WTC11 (cell line): ENCODE measurements at regions not wholly inside any gene's neighbourhood (a gene's known extent, or its start where the extent isn't known, plus 50 kb on each side); places are given as distances from the start of the nearest gene placed in this dataset.

Experiments
- ATAC-seq: fragments of 200-7000 bp; cut with Tn5 transposase; 2 replicates; pipeline ENCODE4 v1.10.0; 2021; ENCODE audit warnings: mild to moderate bottlenecking, moderate library complexity
- CTCF ChIA-PET: fragments of 300-600 bp; sonication (Branson Sonifier 250); formaldehyde crosslinking; loops from one replicate; lab custom pipeline; 2021; ENCODE audit warnings: antibody characterized with exemption; lab: Charles Lee
- POLR2A ChIA-PET: fragments of 350-600 bp; sonication (Branson Sonifier 250); formaldehyde crosslinking; loops from one replicate; lab custom pipeline; 2021; ENCODE audit warnings: antibody characterized with exemption; lab: Charles Lee
- DNase-seq: peaks from one replicate; pipeline ENCODE4 v3.0.0; 2021; ENCODE audit warnings: low spot score
- H3K27ac Mint-ChIP-seq: 2 replicates; pipeline ENCODE4 v1.8.0; 2021; ENCODE audit warnings: mixed read lengths
- H3K27me3 Mint-ChIP-seq: 2 replicates; pipeline ENCODE4 v1.8.0; 2021; ENCODE audit warnings: low read depth, mild to moderate bottlenecking, moderate library complexity, mixed read lengths
- H3K36me3 Mint-ChIP-seq: 2 replicates; pipeline ENCODE4 v1.8.0; 2021; ENCODE audit warnings: mixed read lengths
- H3K4me1 Mint-ChIP-seq: 2 replicates; pipeline ENCODE4 v1.8.0; 2022; ENCODE audit warnings: mixed read lengths
- H3K4me3 Mint-ChIP-seq: 2 replicates; pipeline ENCODE4 v1.8.0; 2021; ENCODE audit warnings: mild to moderate bottlenecking, moderate library complexity, mixed read lengths
- H3K9me3 Mint-ChIP-seq: 2 replicates; pipeline ENCODE4 v1.8.0; 2021; ENCODE audit warnings: mixed read lengths
- ESRRA ChIP-seq: sonication (generic); formaldehyde crosslinking; IDR thresholded peaks from 2 replicates; pipeline ENCODE4 v1.8.1; 2022; ENCODE audit warnings: mild to moderate bottlenecking, missing genetic modification reagents, borderline replicate concordance
- HMGA2 ChIP-seq: fragments of 250-450 bp; sonication (Bioruptor Pico); IDR thresholded peaks from 2 replicates; pipeline ENCODE4 v1.4.0; 2021; ENCODE audit warnings: mild to moderate bottlenecking, moderate library complexity
- HMGXB4 ChIP-seq: sonication (generic); formaldehyde crosslinking; IDR thresholded peaks from 2 replicates; pipeline ENCODE4 v1.8.1; 2023; ENCODE audit warnings: mild to moderate bottlenecking, moderate library complexity, missing genetic modification reagents
- IRF1 ChIP-seq: sonication (generic); formaldehyde crosslinking; IDR thresholded peaks from 2 replicates; pipeline ENCODE4 v1.8.0; 2023; ENCODE audit warnings: missing genetic modification reagents
- JUN ChIP-seq: sonication (generic); formaldehyde crosslinking; IDR thresholded peaks from 2 replicates; pipeline ENCODE4 v1.8.0; 2023; ENCODE audit warnings: mild to moderate bottlenecking, missing genetic modification reagents
- KAT7 ChIP-seq: sonication (generic); formaldehyde crosslinking; IDR thresholded peaks from 2 replicates; pipeline ENCODE4 v1.8.1; 2023; ENCODE audit warnings: missing genetic modification reagents, mild to moderate bottlenecking, borderline replicate concordance
- NFYB ChIP-seq: sonication (generic); formaldehyde crosslinking; conservative IDR thresholded peaks from 2 replicates; pipeline ENCODE4 v1.8.0; 2022; ENCODE audit warnings: low read depth, missing genetic modification reagents
- PRDM15 ChIP-seq: sonication (generic); formaldehyde crosslinking; IDR thresholded peaks from 2 replicates; pipeline ENCODE4 v1.8.0; 2022; ENCODE audit warnings: missing genetic modification reagents
- ZBTB21 ChIP-seq: sonication (generic); formaldehyde crosslinking; IDR thresholded peaks from 2 replicates; pipeline ENCODE4 v1.8.1; 2023; ENCODE audit warnings: mild to moderate bottlenecking, missing genetic modification reagents, borderline replicate concordance
- ZNF219 ChIP-seq: sonication (generic); formaldehyde crosslinking; IDR thresholded peaks from 2 replicates; pipeline ENCODE4 v1.8.0; 2023; ENCODE audit warnings: missing genetic modification reagents, mild to moderate bottlenecking, borderline replicate concordance
- TF ChIP-seq, protein P1 (sequence below): fragments of 250-450 bp; sonication (Bioruptor Pico); IDR thresholded peaks from 2 replicates; pipeline ENCODE4 v1.9.0; 2021; ENCODE audit warnings: moderate library complexity, mild to moderate bottlenecking, inconsistent platforms, borderline replicate concordance
- TF ChIP-seq, protein P2 (sequence below): sonication (generic); formaldehyde crosslinking; IDR thresholded peaks from 2 replicates; pipeline ENCODE4 v1.8.0; 2023; ENCODE audit warnings: mild to moderate bottlenecking, missing genetic modification reagents
- TF ChIP-seq, protein P3 (sequence below): sonication (generic); formaldehyde crosslinking; IDR thresholded peaks from 2 replicates; pipeline ENCODE4 v1.8.0; 2022; ENCODE audit warnings: mild to moderate bottlenecking, missing genetic modification reagents
- TF ChIP-seq, protein P4 (sequence below): fragments of 250-450 bp; sonication (Bioruptor Pico); conservative IDR thresholded peaks from 2 replicates; pipeline ENCODE4 v1.9.0; 2021; ENCODE audit warnings: mild to moderate bottlenecking

- TF ChIP-seq, protein P1, sequence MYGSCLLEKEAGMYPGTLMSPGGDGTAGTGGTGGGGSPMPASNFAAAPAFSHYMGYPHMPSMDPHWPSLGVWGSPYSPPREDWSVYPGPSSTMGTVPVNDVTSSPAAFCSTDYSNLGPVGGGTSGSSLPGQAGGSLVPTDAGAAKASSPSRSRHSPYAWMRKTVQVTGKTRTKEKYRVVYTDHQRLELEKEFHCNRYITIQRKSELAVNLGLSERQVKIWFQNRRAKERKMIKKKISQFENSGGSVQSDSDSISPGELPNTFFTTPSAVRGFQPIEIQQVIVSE (CRISPR knock-in tag): no peak
Measured at GRCh38 chr2:149928011-149928410, 340.4 kb upstream of the MMADHC start (continued).

GRCh38 chr2:149926149-149926548, 338.6 kb upstream of the MMADHC start:
- H3K27me3 Mint-ChIP-seq: no peaks in the 10 kb centered on the region
- no peaks in the 10 kb centered on the region for H3K9me3 Mint-ChIP-seq
- TF ChIP-seq NFYB (CRISPR knock-in tag) (no peak), PRDM15 (CRISPR knock-in tag) (no peak), ZBTB21 (no peak), JUN (CRISPR knock-in tag) (no peak), HMGXB4 (CRISPR knock-in tag) (no peak)
- TF ChIP-seq, protein P2, sequence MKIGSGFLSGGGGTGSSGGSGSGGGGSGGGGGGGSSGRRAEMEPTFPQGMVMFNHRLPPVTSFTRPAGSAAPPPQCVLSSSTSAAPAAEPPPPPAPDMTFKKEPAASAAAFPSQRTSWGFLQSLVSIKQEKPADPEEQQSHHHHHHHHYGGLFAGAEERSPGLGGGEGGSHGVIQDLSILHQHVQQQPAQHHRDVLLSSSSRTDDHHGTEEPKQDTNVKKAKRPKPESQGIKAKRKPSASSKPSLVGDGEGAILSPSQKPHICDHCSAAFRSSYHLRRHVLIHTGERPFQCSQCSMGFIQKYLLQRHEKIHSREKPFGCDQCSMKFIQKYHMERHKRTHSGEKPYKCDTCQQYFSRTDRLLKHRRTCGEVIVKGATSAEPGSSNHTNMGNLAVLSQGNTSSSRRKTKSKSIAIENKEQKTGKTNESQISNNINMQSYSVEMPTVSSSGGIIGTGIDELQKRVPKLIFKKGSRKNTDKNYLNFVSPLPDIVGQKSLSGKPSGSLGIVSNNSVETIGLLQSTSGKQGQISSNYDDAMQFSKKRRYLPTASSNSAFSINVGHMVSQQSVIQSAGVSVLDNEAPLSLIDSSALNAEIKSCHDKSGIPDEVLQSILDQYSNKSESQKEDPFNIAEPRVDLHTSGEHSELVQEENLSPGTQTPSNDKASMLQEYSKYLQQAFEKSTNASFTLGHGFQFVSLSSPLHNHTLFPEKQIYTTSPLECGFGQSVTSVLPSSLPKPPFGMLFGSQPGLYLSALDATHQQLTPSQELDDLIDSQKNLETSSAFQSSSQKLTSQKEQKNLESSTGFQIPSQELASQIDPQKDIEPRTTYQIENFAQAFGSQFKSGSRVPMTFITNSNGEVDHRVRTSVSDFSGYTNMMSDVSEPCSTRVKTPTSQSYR (CRISPR knock-in tag): no peak
- no peak overlapping the region for H3K27ac Mint-ChIP-seq
- CTCF ChIA-PET: no interaction called here
- DNase-seq (no peak), ATAC-seq (no peak)
- POLR2A ChIA-PET: no interaction called here
- no peaks in the 10 kb centered on the region for H3K36me3 Mint-ChIP-seq
- no peak overlapping the region for H3K4me3 Mint-ChIP-seq
- peaks cover 8% of the 10 kb centered on the region for H3K4me1 Mint-ChIP-seq

DNA sequence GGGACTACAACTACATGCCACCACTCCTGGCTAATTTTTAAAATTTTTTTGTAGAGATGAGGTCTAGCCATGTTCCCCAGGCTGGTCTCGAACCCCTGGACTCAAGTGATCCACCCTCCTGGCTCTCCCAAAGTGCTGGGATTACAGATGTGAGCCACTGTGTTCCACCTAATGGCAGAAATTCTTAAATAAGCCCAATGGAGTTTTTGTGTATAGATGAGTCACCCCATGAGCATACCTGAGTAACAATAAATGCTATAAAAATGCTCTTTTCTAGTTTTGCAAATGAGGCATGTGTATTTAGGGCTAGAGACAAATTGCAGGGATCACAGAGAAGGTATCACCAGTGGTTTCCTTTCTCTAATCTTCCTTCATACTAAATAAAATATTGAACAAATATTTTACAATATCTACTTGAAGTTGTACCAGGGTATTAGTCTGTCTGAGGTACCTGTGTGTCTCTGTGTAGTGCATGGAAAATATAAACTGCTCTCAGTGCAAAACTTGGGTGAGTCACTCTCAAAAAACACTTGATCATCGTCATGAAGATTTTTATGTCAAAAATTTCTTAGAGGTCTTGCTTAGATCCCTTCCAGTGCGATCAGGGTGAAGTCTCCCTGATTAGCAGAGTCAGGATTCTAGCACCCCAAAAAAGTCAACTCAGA, 337.1 kb upstream of the MMADHC start:
- DNase-seq (no peak), ATAC-seq (no peak)
- H3K4me1 Mint-ChIP-seq: peaks cover 8% of the 10 kb centered on the region
- TF ChIP-seq, protein P3, sequence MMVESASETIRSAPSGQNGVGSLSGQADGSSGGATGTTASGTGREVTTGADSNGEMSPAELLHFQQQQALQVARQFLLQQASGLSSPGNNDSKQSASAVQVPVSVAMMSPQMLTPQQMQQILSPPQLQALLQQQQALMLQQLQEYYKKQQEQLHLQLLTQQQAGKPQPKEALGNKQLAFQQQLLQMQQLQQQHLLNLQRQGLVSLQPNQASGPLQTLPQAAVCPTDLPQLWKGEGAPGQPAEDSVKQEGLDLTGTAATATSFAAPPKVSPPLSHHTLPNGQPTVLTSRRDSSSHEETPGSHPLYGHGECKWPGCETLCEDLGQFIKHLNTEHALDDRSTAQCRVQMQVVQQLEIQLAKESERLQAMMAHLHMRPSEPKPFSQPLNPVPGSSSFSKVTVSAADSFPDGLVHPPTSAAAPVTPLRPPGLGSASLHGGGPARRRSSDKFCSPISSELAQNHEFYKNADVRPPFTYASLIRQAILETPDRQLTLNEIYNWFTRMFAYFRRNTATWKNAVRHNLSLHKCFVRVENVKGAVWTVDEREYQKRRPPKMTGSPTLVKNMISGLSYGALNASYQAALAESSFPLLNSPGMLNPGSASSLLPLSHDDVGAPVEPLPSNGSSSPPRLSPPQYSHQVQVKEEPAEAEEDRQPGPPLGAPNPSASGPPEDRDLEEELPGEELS (CRISPR knock-in tag): no peak
- TF ChIP-seq, protein P4, sequence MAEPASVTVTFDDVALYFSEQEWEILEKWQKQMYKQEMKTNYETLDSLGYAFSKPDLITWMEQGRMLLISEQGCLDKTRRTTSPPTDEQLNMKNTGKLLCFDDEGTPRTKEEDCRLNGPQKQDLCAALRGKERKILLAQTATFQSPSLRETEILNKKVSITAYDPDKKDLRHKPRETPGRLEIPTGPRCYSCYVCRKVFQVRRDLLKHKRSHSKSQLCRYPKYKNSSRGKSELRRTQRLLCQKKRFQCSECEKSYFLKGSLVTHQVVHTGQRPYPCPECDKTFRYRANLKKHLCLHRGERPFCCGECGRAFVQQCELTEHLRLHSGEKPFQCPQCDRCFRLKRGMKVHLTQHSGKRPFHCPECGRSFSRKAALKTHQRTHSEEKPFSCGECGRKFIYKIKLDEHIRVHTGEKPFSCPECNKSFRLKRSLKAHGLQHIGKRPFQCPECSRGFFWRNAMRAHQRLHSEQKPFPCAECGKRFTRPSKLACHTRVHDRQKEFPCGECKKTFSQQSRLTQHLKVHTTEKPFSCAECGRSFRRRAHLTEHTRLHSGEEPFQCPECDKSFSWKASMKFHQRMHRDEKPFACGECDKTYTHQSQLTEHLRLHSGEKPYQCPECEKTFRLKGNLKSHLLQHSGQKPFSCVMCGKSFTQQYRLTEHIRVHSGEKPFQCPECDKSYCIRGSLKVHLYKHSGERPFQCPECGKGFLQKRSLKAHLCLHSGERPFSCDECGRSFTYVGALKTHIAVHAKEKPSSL (CRISPR knock-in tag): no peak
- TF ChIP-seq ZBTB21 (no peak), KAT7 (CRISPR knock-in tag) (no peak), ZNF219 (CRISPR knock-in tag) (no peak), IRF1 (CRISPR knock-in tag) (no peak), HMGA2 (CRISPR knock-in tag) (no peak), ESRRA (CRISPR knock-in tag) (no peak)
- TF ChIP-seq, protein P2 (CRISPR knock-in tag): no peak

More for the DNA sequence above, 337.1 kb upstream of the MMADHC start:
- ChIA-PET POLR2A (no interaction called here), CTCF (interaction anchor here (0.6 kb wide), 1 partner anchor 18 kb away, joined by 3 read pairs; no protein-coding TSS in a partner anchor)
- Mint-ChIP-seq H3K4me3 (no peak overlapping the region), H3K36me3 (0 out of 2 replicates have a peak, but pooled peaks cover 7% of the 10 kb centered on the region), H3K9me3 (peaks cover 12% of the 10 kb centered on the region), H3K27ac (no peak overlapping the region), H3K27me3 (no peaks in the 10 kb centered on the region)
